IPS-20b (cell line): ENCODE measurements at regions not wholly inside any gene's neighbourhood (a gene's known extent, or its start where the extent isn't known, plus 50 kb on each side); places are given as distances from the start of the nearest gene placed in this dataset.

Experiments used
- H3K27ac ChIP-seq: one replicate; pipeline ENCODE4 v1.5.1; 2013; ENCODE audit warnings: low read length
- H3K27me3 ChIP-seq: 2 replicates; pipeline ENCODE4 v1.6.1; 2013; ENCODE audit warnings: mild to moderate bottlenecking, low read length, inconsistent platforms; ENCODE audit not compliant: insufficient read depth
- H3K36me3 ChIP-seq: 2 replicates; pipeline ENCODE4 v1.6.1; 2013; ENCODE audit warnings: low read depth, mild to moderate bottlenecking, inconsistent platforms, low read length, moderate library complexity; ENCODE audit not compliant: insufficient read depth
- H3K4me1 ChIP-seq: 2 replicates; pipeline ENCODE4 v1.6.1; 2013; ENCODE audit warnings: mild to moderate bottlenecking, control low read depth, inconsistent platforms, low read length, moderate library complexity; ENCODE audit not compliant: insufficient read depth
- H3K4me3 ChIP-seq: 2 replicates; pipeline ENCODE4 v1.5.1; 2013; ENCODE audit warnings: mild to moderate bottlenecking, low read length, inconsistent platforms
- H3K9ac ChIP-seq: 2 replicates; pipeline ENCODE4 v1.6.1; 2013; ENCODE audit warnings: low read depth, mild to moderate bottlenecking, inconsistent platforms, low read length, moderate library complexity
- H3K9me3 ChIP-seq: 2 replicates; pipeline ENCODE4 v1.6.1; 2013; ENCODE audit warnings: mild to moderate bottlenecking, low read depth, low read length, inconsistent platforms; ENCODE audit not compliant: insufficient read depth

- Histone ChIP-seq H3K4me1 (no peaks in the 10 kb centered on the region), H3K9ac (no peak overlapping the region), H3K4me3 (no peak overlapping the region), H3K9me3 (no peaks in the 10 kb centered on the region), H3K27me3 (no peaks in the 10 kb centered on the region), H3K36me3 (no peaks in the 10 kb centered on the region), H3K27ac (no peak overlapping the region)
Measured at GRCh38 chr3:34207002-34207401, 408.6 kb downstream of the PDCD6IP start.

GRCh38 chr3:34207806-34208205 is 409.4 kb downstream of the PDCD6IP start:
- H3K9me3 ChIP-seq = no peaks in the 10 kb centered on the region
- H3K36me3 ChIP-seq = no peaks in the 10 kb centered on the region
- no peaks in the 10 kb centered on the region for H3K27me3 ChIP-seq
- no peak overlapping the region for H3K4me3 ChIP-seq
- H3K27ac ChIP-seq = no peak overlapping the region
- H3K4me1 ChIP-seq = no peaks in the 10 kb centered on the region
- H3K9ac ChIP-seq = no peak overlapping the region

GRCh38 chr3:34212175-34212574 is 413.7 kb downstream of the PDCD6IP start:
- Histone ChIP-seq H3K4me3 (no peak overlapping the region), H3K27me3 (no peaks in the 10 kb centered on the region), H3K9me3 (no peaks in the 10 kb centered on the region), H3K9ac (no peak overlapping the region), H3K4me1 (peaks cover 2% of the 10 kb centered on the region; the same call in 1 of the 2 replicates), H3K27ac (no peak overlapping the region), H3K36me3 (no peaks in the 10 kb centered on the region)

- H3K36me3 ChIP-seq = no peaks in the 10 kb centered on the region
- H3K9me3 ChIP-seq = no peaks in the 10 kb centered on the region
- no peak overlapping the region for H3K27ac ChIP-seq
- H3K27me3 ChIP-seq = no peaks in the 10 kb centered on the region
- H3K4me1 ChIP-seq = peaks cover 2% of the 10 kb centered on the region; the same call in 1 of the 2 replicates
- no peak overlapping the region for H3K9ac ChIP-seq
- H3K4me3 ChIP-seq = no peak overlapping the region
Measured at GRCh38 chr3:34212656-34213055, 414.2 kb downstream of the PDCD6IP start.

- Histone ChIP-seq H3K4me1 (peaks cover 2% of the 10 kb centered on the region; the same call in 1 of the 2 replicates), H3K27me3 (no peaks in the 10 kb centered on the region), H3K36me3 (no peaks in the 10 kb centered on the region), H3K9ac (no peak overlapping the region), H3K27ac (no peak overlapping the region), H3K4me3 (no peak overlapping the region), H3K9me3 (no peaks in the 10 kb centered on the region)
Measured at GRCh38 chr3:34213478-34213877, 415.0 kb downstream of the PDCD6IP start.

GRCh38 chr3:34216711-34217335 is 418.4 kb downstream of the PDCD6IP start:
- H3K36me3 ChIP-seq = no peaks in the 10 kb centered on the region
- no peaks in the 10 kb centered on the region for H3K9me3 ChIP-seq
- no peak overlapping the region for H3K4me3 ChIP-seq
- H3K27ac ChIP-seq = no peak overlapping the region
- no peak overlapping the region for H3K9ac ChIP-seq
- H3K27me3 ChIP-seq = no peaks in the 10 kb centered on the region
- peaks cover 2% of the 10 kb centered on the region; the same call in 1 of the 2 replicates for H3K4me1 ChIP-seq

- Histone ChIP-seq H3K4me3 (no peak overlapping the region), H3K9ac (no peak overlapping the region), H3K9me3 (no peaks in the 10 kb centered on the region), H3K36me3 (no peaks in the 10 kb centered on the region), H3K27me3 (no peaks in the 10 kb centered on the region), H3K27ac (no peak overlapping the region), H3K4me1 (no peaks in the 10 kb centered on the region)
Measured at GRCh38 chr3:34218706-34219385, 420.4 kb downstream of the PDCD6IP start.

GRCh38 chr3:34219556-34219955 is 421.1 kb downstream of the PDCD6IP start:
- Histone ChIP-seq H3K4me1 (no peaks in the 10 kb centered on the region), H3K27ac (no peak overlapping the region), H3K9ac (no peak overlapping the region), H3K36me3 (no peaks in the 10 kb centered on the region), H3K9me3 (no peaks in the 10 kb centered on the region), H3K27me3 (no peaks in the 10 kb centered on the region), H3K4me3 (no peak overlapping the region)

GRCh38 chr3:34225821-34226366 is 427.5 kb downstream of the PDCD6IP start:
- Histone ChIP-seq H3K9ac (no peak overlapping the region), H3K4me3 (no peak overlapping the region), H3K4me1 (no peaks in the 10 kb centered on the region), H3K36me3 (no peaks in the 10 kb centered on the region), H3K9me3 (no peaks in the 10 kb centered on the region), H3K27ac (no peak overlapping the region), H3K27me3 (no peaks in the 10 kb centered on the region)

GRCh38 chr3:34229876-34230275 is 431.4 kb downstream of the PDCD6IP start:
- no peak overlapping the region for H3K9ac ChIP-seq
- H3K27ac ChIP-seq = no peak overlapping the region
- no peaks in the 10 kb centered on the region for H3K27me3 ChIP-seq
- H3K4me1 ChIP-seq = no peaks in the 10 kb centered on the region
- no peak overlapping the region for H3K4me3 ChIP-seq
- no peaks in the 10 kb centered on the region for H3K9me3 ChIP-seq
- H3K36me3 ChIP-seq = no peaks in the 10 kb centered on the region

GRCh38 chr3:34235096-34235495 is 436.7 kb downstream of the PDCD6IP start:
- no peaks in the 10 kb centered on the region for H3K36me3 ChIP-seq

GRCh38 chr3:34237946-34238345 is 439.5 kb downstream of the PDCD6IP start:
- H3K27ac ChIP-seq = no peak overlapping the region
- no peaks in the 10 kb centered on the region for H3K36me3 ChIP-seq
- H3K4me1 ChIP-seq = no peaks in the 10 kb centered on the region
- no peaks in the 10 kb centered on the region for H3K9me3 ChIP-seq
- H3K9ac ChIP-seq = no peak overlapping the region
- H3K27me3 ChIP-seq = no peaks in the 10 kb centered on the region
- no peak overlapping the region for H3K4me3 ChIP-seq

More at GRCh38 chr3:34235096-34235495, 436.7 kb downstream of the PDCD6IP start:
- Histone ChIP-seq H3K27me3 (no peaks in the 10 kb centered on the region), H3K4me3 (no peak overlapping the region), H3K9ac (no peak overlapping the region), H3K27ac (no peak overlapping the region), H3K9me3 (no peaks in the 10 kb centered on the region), H3K4me1 (no peaks in the 10 kb centered on the region)
